GM20000 (cell line): ENCODE measurements at regions not wholly inside any gene's neighbourhood (a gene's known extent, or its start where the extent isn't known, plus 50 kb on each side); places are given as distances from the start of the nearest gene placed in this dataset.

Experiments used
- DNase-seq: peaks from one replicate; pipeline ENCODE4 v3.0.0; 2012; ENCODE audit warnings: low spot score
- TF ChIP-seq, protein P1 (sequence below): IDR thresholded peaks from 2 replicates; pipeline ENCODE4 v1.5.1; 2012; ENCODE audit warnings: mild to moderate bottlenecking, control low read depth; ENCODE audit errors: extremely low read depth, missing control alignments

DNA sequence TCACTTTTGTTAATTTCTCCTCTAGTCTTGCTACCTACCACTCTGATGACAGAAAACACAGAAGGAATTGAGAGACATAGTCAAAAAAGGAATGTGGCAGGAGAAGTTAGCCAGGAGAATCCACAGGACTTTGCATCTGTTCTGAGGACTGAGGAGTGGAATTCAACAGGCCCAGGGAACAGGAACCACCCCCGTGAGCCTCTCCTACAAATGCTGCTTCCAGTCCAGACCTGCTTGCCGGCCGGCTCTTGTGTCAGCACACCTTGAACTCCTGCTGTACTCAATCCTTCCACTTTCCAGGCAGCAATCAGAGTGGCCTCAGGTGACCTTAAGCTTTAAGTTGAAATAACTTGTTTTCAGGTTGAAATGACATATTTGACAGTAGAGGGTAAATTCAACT lies 903.1 kb downstream of the BCL11B start:
- no peak for DNase-seq
- TF ChIP-seq, protein P1, sequence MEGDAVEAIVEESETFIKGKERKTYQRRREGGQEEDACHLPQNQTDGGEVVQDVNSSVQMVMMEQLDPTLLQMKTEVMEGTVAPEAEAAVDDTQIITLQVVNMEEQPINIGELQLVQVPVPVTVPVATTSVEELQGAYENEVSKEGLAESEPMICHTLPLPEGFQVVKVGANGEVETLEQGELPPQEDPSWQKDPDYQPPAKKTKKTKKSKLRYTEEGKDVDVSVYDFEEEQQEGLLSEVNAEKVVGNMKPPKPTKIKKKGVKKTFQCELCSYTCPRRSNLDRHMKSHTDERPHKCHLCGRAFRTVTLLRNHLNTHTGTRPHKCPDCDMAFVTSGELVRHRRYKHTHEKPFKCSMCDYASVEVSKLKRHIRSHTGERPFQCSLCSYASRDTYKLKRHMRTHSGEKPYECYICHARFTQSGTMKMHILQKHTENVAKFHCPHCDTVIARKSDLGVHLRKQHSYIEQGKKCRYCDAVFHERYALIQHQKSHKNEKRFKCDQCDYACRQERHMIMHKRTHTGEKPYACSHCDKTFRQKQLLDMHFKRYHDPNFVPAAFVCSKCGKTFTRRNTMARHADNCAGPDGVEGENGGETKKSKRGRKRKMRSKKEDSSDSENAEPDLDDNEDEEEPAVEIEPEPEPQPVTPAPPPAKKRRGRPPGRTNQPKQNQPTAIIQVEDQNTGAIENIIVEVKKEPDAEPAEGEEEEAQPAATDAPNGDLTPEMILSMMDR = no peak

DNA sequence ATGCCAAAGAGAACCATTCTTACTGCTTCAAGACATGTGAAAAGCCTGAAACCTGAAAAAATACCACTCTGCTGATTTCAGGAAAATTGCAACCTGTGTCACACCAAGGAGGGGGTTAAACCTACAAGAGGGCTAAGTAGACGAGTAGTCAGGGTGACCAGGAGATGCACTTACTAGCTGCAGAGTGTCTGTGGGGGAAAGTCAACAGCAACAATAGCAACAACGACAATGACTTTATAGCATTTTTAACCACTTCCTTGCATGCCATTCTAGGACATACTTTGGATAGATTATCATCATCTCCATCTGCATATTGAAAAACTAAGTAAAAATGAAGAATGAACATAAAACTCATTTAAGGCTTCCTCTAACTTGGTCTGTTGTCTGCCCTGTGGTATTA lies 902.7 kb downstream of the BCL11B start:
- TF ChIP-seq, protein P1 = no peak
- no peak for DNase-seq

DNA sequence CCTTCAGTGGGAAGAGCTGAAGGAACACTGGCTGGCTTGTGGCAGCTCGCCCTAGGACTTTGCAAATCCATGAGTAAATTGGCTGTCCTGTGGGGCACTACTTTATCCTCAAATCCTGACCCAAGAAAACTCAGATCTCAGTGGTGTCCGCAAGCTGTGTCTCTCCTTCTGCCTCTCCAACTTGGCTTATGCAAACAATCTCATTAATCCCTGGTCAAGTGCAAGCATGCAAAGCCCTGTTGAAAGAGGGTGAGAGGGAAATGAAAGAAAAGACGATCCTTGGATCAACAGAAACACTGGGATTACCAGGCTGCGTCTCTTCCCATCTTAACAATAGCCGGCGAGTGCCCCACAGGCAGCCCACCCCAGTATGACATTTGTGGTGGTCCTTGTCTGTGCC lies 901.6 kb downstream of the BCL11B start:
- TF ChIP-seq, protein P1 = no peak
- DNase-seq = no peak

DNA sequence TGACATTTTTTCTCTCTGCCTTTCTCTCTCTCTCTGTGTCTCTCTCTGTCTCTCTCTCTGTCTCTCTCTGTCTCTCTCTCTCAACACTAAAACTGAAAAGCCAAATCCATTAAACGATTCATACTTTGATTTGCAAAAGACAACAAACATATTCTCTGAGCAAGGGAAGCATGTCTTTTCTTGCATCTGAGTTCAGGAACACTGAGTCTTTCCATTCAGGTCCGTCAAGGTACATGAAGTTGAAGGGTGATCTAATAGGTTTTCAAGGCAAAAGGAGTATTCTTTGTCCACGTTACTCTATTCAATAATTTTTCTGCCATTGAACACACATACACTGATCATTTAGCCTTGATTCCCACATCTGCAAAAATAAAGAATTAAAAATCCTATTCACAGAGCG lies 900.9 kb downstream of the BCL11B start:
- TF ChIP-seq, protein P1 = no peak
- no peak for DNase-seq

DNA sequence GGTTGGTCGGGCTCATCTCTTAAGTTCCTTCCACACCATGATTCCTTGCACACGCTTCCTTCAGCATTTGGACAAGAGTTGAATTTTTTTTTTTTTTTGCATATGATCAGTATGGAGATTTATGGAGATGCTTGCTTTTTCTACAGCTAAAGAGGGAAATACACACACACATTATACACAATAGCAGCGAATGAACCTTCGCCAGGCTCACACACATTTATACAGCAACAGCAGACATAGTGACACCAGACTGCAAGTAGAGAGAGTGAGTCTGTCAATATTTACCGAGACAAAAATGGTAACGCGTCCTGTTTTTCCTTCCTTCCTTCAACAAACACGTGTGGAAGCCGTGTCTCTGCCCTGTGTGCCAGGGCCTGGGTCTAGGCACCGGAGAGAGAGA lies 897.9 kb downstream of the BCL11B start:
- TF ChIP-seq, protein P1 = no peak
- DNase-seq = no peak

DNA sequence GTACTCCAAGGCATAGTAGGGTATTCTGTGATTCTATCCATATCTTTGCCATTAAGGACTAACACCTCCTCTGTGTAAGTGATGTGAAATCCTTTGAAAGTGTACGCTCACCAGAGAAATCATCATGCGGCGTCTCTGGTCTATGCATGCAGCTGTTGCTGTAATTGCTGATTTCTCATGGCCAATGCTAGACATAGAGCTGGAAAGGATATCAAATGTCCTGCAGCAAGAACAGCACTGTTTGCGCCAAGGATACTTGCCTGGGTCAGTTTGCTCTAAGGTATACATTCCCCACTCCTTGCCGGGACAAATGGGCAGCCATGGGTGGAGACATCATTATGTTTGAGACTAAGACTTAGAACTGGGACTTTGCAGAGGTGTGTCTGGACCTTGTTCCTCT lies 896.4 kb downstream of the BCL11B start:
- no peak for DNase-seq
- TF ChIP-seq, protein P1 = no peak

DNA sequence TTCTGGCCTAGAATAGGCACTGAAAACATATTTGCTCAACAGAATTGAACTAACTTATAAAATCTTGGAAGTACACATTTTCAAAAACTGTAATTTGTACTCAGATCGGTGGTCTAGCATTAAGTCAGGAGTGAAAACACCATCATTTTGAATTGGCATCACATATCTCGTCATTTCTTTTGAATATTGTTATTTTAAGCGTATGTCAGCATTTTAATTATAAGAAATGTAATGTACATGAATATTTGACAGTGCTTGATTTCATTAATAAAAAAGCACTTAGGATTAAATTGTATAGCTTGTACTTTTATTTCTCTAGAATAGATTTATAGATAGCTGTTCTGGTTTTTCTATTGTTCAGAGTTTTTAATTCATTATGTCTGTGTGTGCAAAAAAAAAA lies 892.2 kb downstream of the BCL11B start:
- TF ChIP-seq, protein P1 = no peak
- DNase-seq = no peak
